ENCODE measurements at regions not wholly inside any gene's neighbourhood (a gene's known extent, or its start where the extent isn't known, plus 50 kb on each side); places are given as distances from the start of the nearest gene placed in this dataset.
A peak's percentile ranks its signal among the peaks of the same experiment; 100 is the strongest.

- Mint-ChIP-seq H3K9me3 (peaks cover 7% of the 10 kb centered on the region), H3K4me3 (no peak overlapping the region), H3K27me3 (no peaks in the 10 kb centered on the region), H3K4me1 (peaks cover 56% of the 10 kb centered on the region), H3K36me3 (ENCODE audit: low read depth) (peaks cover 9% of the 10 kb centered on the region), H3K27ac (peak overlapping the region; percentile 86)
- no peak for DNase-seq
- CTCF ChIA-PET: interaction anchor here (0.6 to 1.6 kb wide), 2 partner anchors 154 to 908 kb away, joined by 3 read pairs; no protein-coding TSS in a partner anchor
- POLR2A ChIA-PET: interaction anchor here (0.9 to 3.0 kb wide), 7 partner anchors 7 to 363 kb away, joined by 3 to 31 read pairs (median 3); partner anchors contain the start of genes CDADC1 and FNDC3A
These were observed 90.7 kb upstream of the FNDC3A start for GRCh38 chr13:48885027-48885395.

GRCh38 chr13:48888613-48889012 is 87.1 kb upstream of the FNDC3A start:
- CTCF ChIA-PET: no interaction called here

GRCh38 chr13:48890391-48890790 is 85.3 kb upstream of the FNDC3A start:
- DNase-seq: no peak
- H3K4me1 Mint-ChIP-seq: peaks cover 38% of the 10 kb centered on the region
- peaks cover 10% of the 10 kb centered on the region for H3K9me3 Mint-ChIP-seq
- no peak overlapping the region for H3K4me3 Mint-ChIP-seq
- CTCF ChIA-PET: no interaction called here
- POLR2A ChIA-PET: no interaction called here
- H3K27me3 Mint-ChIP-seq: no peaks in the 10 kb centered on the region
- H3K27ac Mint-ChIP-seq: no peak overlapping the region
- peaks cover 14% of the 10 kb centered on the region for H3K36me3 Mint-ChIP-seq (ENCODE audit: low read depth)

More at GRCh38 chr13:48888613-48889012, 87.1 kb upstream of the FNDC3A start:
- peaks cover 8% of the 10 kb centered on the region for H3K9me3 Mint-ChIP-seq
- no peak overlapping the region for H3K4me3 Mint-ChIP-seq
- no peaks in the 10 kb centered on the region for H3K27me3 Mint-ChIP-seq
- H3K36me3 Mint-ChIP-seq (ENCODE audit: low read depth): peaks cover 12% of the 10 kb centered on the region
- H3K27ac Mint-ChIP-seq: no peak overlapping the region
- DNase-seq: no peak
- H3K4me1 Mint-ChIP-seq: peaks cover 56% of the 10 kb centered on the region
- POLR2A ChIA-PET: no interaction called here

- Mint-ChIP-seq H3K9me3 (peaks cover 11% of the 10 kb centered on the region), H3K4me3 (no peak overlapping the region), H3K4me1 (peaks cover 38% of the 10 kb centered on the region), H3K27ac (no peak overlapping the region), H3K36me3 (ENCODE audit: low read depth) (peaks cover 10% of the 10 kb centered on the region), H3K27me3 (no peaks in the 10 kb centered on the region)
- ChIA-PET CTCF (no interaction called here), POLR2A (interaction anchor here (0.9 to 1.5 kb wide), 3 partner anchors 7 to 85 kb away, joined by 3 to 5 read pairs (median 3); no protein-coding TSS in a partner anchor)
- DNase-seq: no peak
These were observed 84.1 kb upstream of the FNDC3A start for GRCh38 chr13:48891586-48891985.

DNA sequence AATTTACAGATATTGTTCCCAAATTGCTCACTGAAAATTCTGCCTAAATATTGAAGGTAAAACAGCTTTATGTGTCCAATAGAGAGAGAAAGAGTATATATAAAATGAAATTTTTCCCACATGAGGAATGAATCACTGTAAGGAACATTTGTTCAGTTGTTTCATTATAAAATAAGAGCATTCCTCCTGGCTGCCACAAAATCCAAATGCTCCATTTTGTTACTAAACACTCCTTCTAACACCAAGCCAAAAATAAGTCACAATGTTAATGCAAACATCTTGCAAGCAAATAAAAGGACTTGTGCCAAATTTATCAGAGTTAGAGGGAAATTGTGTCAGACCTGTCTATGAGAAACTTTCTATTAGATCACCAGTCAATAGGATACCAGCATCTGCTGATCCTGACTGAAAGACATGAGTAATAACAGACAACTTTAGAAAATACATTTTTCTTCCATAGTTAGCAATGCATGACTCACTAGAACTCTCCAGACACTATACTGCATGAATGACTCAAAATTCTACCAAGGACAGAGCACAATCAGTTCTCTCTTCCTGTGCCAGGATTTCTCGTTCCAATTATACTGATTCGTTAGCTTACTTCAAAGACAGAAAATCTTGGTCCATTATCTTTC is 83.5 kb upstream of the FNDC3A start:
- Mint-ChIP-seq H3K27ac (peak overlapping the region; percentile 64), H3K36me3 (ENCODE audit: low read depth) (peaks cover 10% of the 10 kb centered on the region), H3K4me1 (peaks cover 38% of the 10 kb centered on the region), H3K27me3 (no peaks in the 10 kb centered on the region), H3K9me3 (peaks cover 11% of the 10 kb centered on the region), H3K4me3 (peak overlapping the region; percentile 2)
- ChIA-PET POLR2A (interaction anchor here (1.3 to 1.5 kb wide), 2 partner anchors 8 to 9 kb away, joined by 3 to 5 read pairs; no protein-coding TSS in a partner anchor), CTCF (no interaction called here)
- DNase-seq: no peak

DNA sequence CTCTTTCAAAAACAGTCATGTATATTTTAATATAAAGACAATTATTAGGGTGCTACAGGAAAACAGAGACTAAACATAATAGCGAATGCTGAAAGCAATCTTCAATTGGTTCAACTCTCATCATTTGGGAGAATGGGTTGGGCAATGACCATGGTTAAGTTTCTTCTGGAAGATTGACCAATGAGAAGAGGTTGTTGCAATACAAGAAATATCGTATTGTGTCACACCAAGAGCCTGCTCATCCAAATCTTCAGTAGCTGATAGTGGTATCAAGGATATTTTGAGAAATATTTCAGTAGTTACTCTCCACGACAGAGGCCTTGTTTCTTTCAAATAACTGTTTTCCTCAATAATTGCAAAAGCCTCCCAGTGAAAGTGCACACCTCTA is 83.0 kb upstream of the FNDC3A start:
- Mint-ChIP-seq H3K27ac (no peak overlapping the region), H3K4me3 (no peak overlapping the region), H3K4me1 (peaks cover 38% of the 10 kb centered on the region), H3K27me3 (no peaks in the 10 kb centered on the region), H3K36me3 (ENCODE audit: low read depth) (peaks cover 10% of the 10 kb centered on the region), H3K9me3 (peaks cover 11% of the 10 kb centered on the region)
- POLR2A ChIA-PET: interaction anchor here (1.3 to 1.5 kb wide), 2 partner anchors 9 to 10 kb away, joined by 3 to 5 read pairs; no protein-coding TSS in a partner anchor
- DNase-seq: no peak
- CTCF ChIA-PET: no interaction called here

GRCh38 chr13:48896312-48896711 is 79.4 kb upstream of the FNDC3A start:
- no peak overlapping the region for H3K27ac Mint-ChIP-seq
- ChIA-PET CTCF (no interaction called here), POLR2A (no interaction called here)
- H3K36me3 Mint-ChIP-seq (ENCODE audit: low read depth): peaks cover 7% of the 10 kb centered on the region
- peaks cover 24% of the 10 kb centered on the region for H3K4me1 Mint-ChIP-seq
- DNase-seq: no peak
- peaks cover 12% of the 10 kb centered on the region for H3K9me3 Mint-ChIP-seq
- peaks cover 10% of the 10 kb centered on the region for H3K27me3 Mint-ChIP-seq
- H3K4me3 Mint-ChIP-seq: no peak overlapping the region

DNA sequence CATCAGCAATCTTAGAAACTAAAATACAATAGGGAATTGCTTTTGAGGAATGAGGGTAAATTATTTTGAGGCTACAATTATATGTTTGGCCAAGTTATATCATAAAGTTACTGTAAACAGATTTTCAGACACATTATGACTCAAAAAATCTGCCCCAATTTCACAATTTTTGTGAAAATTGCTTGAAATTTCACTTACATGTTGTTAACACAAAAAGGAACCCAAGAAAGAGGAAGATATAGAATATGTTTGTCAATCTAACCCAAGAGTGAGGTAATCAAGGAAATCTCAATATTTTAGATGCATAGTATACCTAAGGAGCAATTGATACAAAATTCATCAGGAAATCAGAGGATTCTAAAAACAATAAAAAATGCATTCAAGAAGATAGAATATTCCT is 73.9 kb upstream of the FNDC3A start:
- no peak overlapping the region for H3K27ac Mint-ChIP-seq
- no peak overlapping the region for H3K4me3 Mint-ChIP-seq
- H3K27me3 Mint-ChIP-seq: peaks cover 17% of the 10 kb centered on the region
- peaks cover 7% of the 10 kb centered on the region for H3K9me3 Mint-ChIP-seq
- peaks cover 2% of the 10 kb centered on the region for H3K36me3 Mint-ChIP-seq (ENCODE audit: low read depth)
- CTCF ChIA-PET: no interaction called here
- DNase-seq: no peak
- peaks cover 4% of the 10 kb centered on the region for H3K4me1 Mint-ChIP-seq
- POLR2A ChIA-PET: no interaction called here

- CTCF ChIA-PET: no interaction called here
These were observed 73.3 kb upstream of the FNDC3A start for GRCh38 chr13:48902368-48902767.

GRCh38 chr13:48904668-48905290 is 70.9 kb upstream of the FNDC3A start:
- DNase-seq: no peak
- ChIA-PET POLR2A (no interaction called here), CTCF (no interaction called here)
- Mint-ChIP-seq H3K4me3 (no peak overlapping the region), H3K9me3 (no peaks in the 10 kb centered on the region), H3K27ac (no peak overlapping the region), H3K27me3 (peaks cover 18% of the 10 kb centered on the region), H3K36me3 (ENCODE audit: low read depth) (peaks cover 6% of the 10 kb centered on the region), H3K4me1 (peaks cover 4% of the 10 kb centered on the region)

More at GRCh38 chr13:48902368-48902767, 73.3 kb upstream of the FNDC3A start:
- peaks cover 7% of the 10 kb centered on the region for H3K9me3 Mint-ChIP-seq
- H3K36me3 Mint-ChIP-seq (ENCODE audit: low read depth): peaks cover 2% of the 10 kb centered on the region
- H3K4me3 Mint-ChIP-seq: no peak overlapping the region
- H3K27ac Mint-ChIP-seq: no peak overlapping the region
- no peak for DNase-seq
- H3K27me3 Mint-ChIP-seq: peaks cover 17% of the 10 kb centered on the region
- H3K4me1 Mint-ChIP-seq: peaks cover 4% of the 10 kb centered on the region
- POLR2A ChIA-PET: no interaction called here

GRCh38 chr13:48906200-48906599 is 69.5 kb upstream of the FNDC3A start:
- no peak overlapping the region for H3K27ac Mint-ChIP-seq
- POLR2A ChIA-PET: no interaction called here
- H3K27me3 Mint-ChIP-seq: peaks cover 11% of the 10 kb centered on the region
- no peak overlapping the region for H3K4me3 Mint-ChIP-seq
- H3K36me3 Mint-ChIP-seq (ENCODE audit: low read depth): peaks cover 3% of the 10 kb centered on the region
- CTCF ChIA-PET: no interaction called here
- no peak for DNase-seq
- H3K9me3 Mint-ChIP-seq: no peaks in the 10 kb centered on the region
- peaks cover 4% of the 10 kb centered on the region for H3K4me1 Mint-ChIP-seq

DNA sequence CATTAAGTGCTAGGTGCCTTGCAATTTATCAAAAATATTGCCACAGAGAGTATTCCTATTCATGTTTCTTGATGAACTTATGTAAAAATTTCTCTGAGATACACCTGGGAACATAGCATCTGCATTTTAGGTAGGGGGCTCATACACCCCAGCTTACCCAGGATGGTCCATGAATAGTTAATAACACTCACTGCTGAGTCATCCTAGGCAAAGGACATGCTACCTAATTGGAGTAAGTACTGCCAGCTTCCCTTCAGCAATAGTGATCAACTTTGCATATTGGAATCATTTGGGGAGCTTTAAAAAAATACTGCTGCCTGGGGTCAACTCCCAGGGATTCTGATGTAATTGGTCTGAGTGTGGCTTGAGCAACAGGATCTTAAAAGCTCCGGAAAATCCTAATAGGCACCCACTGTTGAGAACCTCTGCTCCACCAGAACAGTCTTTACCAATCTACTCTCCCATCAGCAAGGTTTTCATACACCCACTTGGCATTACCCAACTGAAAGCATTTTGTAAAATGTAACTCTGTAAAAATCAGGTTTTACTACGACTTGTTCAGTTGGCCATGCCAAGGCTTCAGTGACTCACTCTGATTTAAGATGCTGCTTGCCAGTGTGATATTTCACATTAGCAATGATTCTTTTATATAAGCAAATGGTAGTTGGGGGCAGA is 67.2 kb upstream of the FNDC3A start:
- Mint-ChIP-seq H3K36me3 (ENCODE audit: low read depth) (peaks cover 3% of the 10 kb centered on the region), H3K27ac (no peak overlapping the region), H3K4me3 (no peak overlapping the region), H3K27me3 (peaks cover 6% of the 10 kb centered on the region), H3K9me3 (no peaks in the 10 kb centered on the region), H3K4me1 (peaks cover 4% of the 10 kb centered on the region)
- POLR2A ChIA-PET: no interaction called here
- CTCF ChIA-PET: no interaction called here
- no peak for DNase-seq

- ChIA-PET POLR2A (no interaction called here), CTCF (no interaction called here)
- no peak overlapping the region for H3K4me3 Mint-ChIP-seq
- H3K4me1 Mint-ChIP-seq: peaks cover 4% of the 10 kb centered on the region
- peaks cover 3% of the 10 kb centered on the region for H3K36me3 Mint-ChIP-seq (ENCODE audit: low read depth)
- no peaks in the 10 kb centered on the region for H3K9me3 Mint-ChIP-seq
- peaks cover 6% of the 10 kb centered on the region for H3K27me3 Mint-ChIP-seq
- no peak for DNase-seq
- H3K27ac Mint-ChIP-seq: no peak overlapping the region
These were observed 66.7 kb upstream of the FNDC3A start for GRCh38 chr13:48909056-48909389.
